Activated CD4-positive, alpha-beta T cell treated with anti-CD3 and anti-CD28 coated beads, Interleukin-2, amount 50 U/mL, for 1 hour (primary cell): ENCODE measurements at regions not wholly inside any gene's neighbourhood (a gene's known extent, or its start where the extent isn't known, plus 50 kb on each side); places are given as distances from the start of the nearest gene placed in this dataset.

Experiments
- DNase-seq: peaks from one replicate; pipeline ENCODE4 v3.0.0-alpha.2; 2020

DNA sequence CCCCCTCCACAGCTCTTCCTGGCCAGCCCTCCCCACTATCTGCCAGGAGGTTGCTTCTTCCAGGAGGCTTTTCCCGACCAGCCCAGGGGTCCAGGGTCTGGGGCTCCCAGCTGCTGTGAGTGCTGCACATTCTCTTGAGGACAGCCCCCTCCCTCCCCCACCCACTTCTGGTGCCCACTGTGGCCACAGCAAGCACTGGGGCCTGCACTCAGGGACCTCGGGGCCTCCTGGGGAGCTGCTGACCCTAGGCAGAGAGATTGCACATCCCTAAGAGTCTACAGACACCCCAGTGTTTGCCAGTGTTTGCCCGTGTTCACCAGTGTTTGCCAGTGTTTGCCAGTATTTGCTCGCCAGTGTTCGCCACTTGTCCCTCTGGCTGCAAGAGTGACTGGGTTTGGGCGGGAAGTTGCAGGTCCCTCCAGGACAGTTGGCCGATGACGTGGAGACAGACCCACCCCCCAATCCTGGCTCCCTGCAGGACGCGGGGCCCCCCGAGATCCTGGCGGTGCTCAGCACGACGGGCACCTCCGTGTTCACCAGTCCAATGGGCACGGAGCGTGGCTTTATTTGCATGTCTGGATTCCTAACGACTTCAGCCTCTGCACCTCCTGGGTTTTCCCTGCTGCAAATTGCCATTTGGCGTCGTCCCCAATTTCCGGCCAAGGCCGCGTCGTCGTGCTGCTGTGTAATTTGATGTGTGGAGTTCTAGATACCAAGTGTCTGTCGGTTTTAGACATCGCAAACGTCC is 87.5 kb upstream of the NKX1-1 start:
- DNase-seq, result no peak

- no peak for DNase-seq
Measured at GRCh38 chr4:1492651-1493539, 86.7 kb upstream of the NKX1-1 start.

DNA sequence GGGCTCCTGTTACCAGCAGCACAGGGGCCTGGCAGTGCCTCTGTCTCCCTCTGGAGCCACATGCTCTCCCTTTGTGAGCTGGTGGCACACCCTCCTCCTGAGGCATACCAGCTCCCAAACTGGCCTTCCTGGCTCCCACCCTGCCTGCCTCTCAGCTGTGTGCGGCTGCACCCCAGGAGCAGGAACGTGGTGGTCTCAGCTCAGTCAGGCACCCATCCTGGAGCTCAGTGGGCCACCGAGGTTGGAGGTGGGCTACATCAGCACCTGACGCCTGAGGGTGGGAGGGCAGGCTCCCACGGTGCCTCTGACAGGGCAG is 85.9 kb upstream of the NKX1-1 start:
- DNase-seq, result no peak

DNA sequence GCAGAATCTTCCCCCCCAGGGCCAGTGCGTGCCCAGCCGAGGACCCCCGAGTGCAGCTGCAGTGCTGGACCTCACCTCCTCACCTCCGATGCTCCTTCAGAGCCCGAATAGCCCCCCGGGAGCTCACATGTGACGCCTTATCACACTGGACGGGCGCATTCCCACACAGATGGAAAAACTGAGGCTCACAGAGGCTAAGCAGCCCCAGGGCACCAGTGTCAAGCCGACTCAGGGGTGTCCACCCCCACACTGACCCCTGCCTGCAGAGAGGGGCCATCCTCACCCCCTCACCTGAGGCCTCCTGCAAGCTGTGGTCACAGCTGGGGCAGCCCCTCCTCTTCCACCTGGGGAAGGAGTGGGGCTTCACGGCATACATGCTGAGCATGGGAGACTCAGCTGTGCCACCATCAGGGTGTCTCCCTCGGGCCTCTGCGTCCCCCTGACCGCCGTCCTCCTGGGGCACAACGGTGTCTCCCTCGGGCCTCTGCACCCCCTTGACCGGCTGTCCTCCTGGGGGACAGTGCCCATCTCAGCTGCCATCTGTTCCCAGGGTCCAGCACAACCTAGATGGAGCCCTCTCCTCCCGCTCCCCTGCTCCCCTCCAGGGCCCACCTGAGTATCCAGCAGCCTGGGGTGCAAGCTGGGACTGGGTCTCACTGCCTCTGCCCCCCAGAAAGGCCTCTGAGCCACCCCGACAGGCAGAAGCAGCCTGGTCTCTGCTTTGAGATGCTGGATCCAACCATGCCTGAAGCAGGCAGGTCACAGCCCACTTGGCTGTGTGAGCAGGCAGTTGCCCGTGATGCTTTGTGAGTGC is 85.3 kb upstream of the NKX1-1 start:
- DNase-seq, result no peak

DNA sequence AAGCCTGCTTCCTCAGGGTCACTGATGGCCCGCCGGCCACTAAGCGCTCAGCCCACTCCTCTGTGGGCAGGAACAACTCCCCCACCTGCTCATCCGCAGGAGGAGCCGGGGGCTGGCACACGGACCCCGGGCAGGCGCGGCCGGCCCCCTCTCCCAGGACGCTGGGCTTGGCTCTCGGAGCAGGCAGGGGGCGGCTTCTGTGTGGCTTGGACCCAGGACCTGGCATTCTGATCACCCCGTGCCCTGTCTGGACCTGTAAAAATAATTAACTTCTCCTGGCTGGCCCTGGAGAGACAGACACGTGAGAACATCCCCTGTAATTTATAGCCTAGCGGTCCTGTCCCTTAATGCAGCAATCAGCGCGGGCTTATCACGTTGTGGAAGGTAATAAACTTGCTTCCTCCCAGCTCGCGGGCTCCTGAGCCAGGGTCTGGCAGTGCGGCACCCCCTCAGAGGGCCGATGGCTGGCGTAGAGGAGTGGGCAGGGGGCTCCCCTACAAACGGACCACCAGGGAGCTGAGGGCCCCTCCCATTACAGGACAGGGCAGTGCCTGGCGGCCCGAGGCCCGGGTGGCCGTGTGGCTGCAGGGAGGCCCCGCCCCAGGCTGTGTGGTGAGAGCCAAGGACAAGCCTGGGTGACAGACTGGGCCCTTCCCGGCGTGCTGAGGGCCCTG is 84.5 kb upstream of the NKX1-1 start:
- DNase-seq, result no peak

DNA sequence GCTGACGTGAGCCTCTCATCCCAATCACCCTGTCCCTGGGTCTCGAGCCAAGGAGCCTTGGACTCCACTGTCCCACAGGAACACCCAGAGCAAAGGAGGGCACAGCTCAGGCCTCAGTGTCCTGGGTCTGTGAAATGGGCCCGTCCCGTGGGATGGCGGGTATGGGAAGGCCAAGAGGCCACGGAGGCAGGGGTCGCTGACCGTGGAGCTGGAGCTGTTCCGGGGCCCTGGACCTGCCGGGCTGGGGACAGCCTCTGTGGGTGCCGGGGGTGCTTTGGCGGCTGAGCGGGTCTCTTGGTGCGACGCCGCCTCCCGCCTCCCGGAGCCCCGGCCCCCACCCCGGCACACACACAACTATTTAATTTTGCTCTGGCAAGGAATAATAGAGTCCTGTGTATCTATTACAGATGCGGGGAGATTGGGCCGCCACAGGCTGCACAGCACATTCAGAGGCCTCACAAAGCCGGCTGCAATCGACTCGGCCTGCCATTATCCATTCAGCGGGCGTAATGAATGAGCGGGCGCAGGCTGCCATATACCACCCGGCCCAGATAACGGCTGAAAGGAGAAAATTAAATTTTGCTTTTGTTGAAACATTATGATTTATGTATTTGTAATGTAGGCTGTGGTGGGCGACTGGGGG is 83.9 kb upstream of the NKX1-1 start:
- DNase-seq, result no peak

- no peak for DNase-seq
Measured at GRCh38 chr4:1489639-1489995, 83.4 kb upstream of the NKX1-1 start.

- DNase-seq, result no peak
Measured at GRCh38 chr4:1488831-1489638, 82.8 kb upstream of the NKX1-1 start.

DNA sequence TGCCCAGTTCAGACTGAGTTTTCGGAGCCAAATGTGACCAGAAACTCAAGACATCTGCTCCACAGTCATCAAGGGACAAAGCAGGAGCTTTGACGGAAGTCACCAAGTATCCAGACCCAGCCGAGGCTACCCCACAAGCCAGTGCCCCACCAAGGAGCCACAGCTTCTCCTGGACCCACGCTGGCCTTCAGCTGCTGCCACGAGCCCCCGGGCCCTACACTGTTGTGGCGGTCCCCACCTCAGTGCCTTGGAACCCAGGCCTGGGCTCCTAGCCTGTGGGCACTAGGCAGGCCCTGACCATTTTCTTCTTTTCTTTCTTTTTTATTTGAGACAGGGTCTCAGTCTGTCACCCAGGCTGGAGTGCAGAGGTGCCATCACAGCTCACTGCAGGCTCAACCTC is 82.1 kb upstream of the NKX1-1 start:
- DNase-seq, result no peak

- no peak for DNase-seq
Measured at GRCh38 chr4:1487761-1488160, 81.5 kb upstream of the NKX1-1 start.

- no peak for DNase-seq
Measured at GRCh38 chr4:1487106-1487505, 80.9 kb upstream of the NKX1-1 start.

DNA sequence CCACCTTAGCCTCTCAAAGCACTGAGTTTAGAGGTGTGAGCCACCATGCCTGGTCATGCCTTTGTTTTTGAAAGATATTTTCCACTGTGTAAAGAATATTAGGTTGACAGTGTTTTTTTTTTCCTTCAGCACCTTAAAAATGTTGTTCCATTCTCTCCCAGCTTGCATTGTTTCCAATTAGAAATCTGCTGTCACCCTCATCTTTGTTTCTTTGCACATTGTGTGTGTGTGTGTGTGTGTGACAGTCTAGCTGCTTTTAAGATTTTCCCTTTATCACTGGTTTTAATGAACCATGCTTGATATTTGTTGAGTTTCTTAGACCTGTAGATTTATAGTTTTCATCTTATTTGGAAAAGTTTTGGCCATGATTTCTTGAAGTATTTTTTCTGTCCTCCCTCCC is 79.0 kb upstream of the NKX1-1 start:
- no peak for DNase-seq

DNA sequence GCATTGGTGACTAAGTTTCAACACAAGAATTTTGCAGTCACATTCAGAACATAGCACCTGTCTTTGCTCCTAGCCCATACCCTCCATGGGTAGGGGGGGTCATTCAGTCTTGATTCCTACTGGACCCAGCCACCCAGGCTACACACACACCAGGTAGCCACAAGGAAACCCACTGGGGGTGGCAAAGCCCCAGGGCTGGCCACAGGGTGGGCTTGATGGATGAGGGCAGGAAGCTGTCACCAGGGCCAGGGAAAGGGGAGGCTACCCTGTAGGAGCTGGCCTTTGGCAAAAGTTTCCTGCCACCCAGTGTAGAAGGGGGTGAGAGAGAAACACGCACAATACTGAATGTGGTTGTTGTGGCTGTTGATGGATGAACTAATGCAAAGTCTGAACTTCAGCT is 74.5 kb upstream of the NKX1-1 start:
- no peak for DNase-seq

GRCh38 chr4:1479454-1479853 is 73.2 kb upstream of the NKX1-1 start:
- no peak for DNase-seq

GRCh38 chr4:1478766-1479355 is 72.6 kb upstream of the NKX1-1 start:
- no peak for DNase-seq

GRCh38 chr4:1477045-1477840 is 71.0 kb upstream of the NKX1-1 start:
- DNase-seq, result no peak

DNA sequence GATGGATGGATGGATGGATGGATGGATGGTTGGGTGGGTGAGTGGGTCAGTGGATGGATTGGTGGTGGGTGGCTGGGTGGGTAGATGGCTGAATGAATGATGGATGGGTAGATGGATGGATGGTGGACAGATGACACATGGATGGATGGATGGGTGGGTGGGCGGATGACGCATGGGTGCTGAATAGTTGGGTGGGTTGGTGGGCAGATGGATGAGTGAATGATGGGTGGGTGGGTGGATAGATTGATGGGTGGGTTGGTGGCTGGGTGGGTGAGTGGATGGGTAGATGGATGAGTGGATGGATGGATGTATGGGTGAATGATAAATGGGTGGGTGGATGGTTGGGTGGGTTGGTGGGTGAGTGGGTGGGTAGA is 69.9 kb upstream of the NKX1-1 start:
- no peak for DNase-seq

DNA sequence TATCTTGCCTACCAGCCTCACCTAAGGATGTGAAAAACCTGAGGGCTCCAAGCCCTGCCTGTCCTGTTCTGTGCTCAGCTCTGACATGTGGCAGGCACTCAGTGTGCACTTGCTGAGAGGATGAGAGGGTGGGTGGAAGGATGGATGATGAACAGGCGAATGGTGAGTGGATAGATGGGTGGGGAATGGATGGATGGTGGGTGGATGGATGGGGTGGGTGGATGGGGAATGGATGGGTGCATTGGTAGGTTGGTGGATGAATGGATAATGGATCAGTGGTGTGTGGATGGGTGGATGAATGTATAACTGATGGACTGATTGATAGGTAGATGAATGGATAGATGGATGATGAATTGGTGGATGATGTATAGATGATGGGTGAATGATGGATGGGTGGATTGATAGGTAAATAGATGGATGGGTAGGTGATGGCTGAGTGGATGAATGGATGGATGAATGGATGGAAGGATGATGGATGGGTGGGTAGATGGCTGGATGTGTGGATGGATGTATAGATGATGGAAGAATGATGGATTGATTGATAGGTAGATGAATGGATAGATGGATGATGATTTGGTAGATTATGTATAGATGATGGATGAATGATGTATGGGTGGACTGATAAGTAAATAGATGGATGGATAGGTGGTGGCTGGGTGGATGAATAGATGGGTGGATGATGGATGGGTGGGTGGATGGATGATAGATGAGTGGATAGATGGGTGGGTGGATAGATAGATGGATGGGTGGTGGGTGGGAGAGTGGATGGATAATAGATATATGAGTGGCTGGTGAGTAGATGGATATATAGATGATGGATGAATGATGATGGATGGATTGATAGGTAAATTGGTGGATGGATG is 69.3 kb upstream of the NKX1-1 start:
- DNase-seq, result no peak
